ENCODE measurements at regions not wholly inside any gene's neighbourhood (a gene's known extent, or its start where the extent isn't known, plus 50 kb on each side); places are given as distances from the start of the nearest gene placed in this dataset.
"Not testable (repeated sequence)": the region's sequence is repeated elsewhere in the genome, so short reads cannot be mapped to it uniquely, and the experiment has no call there.

GRCh38 chr13:56515441-56515840, 625.3 kb upstream of the PRR20A start:
- Histone ChIP-seq H2AFZ (ENCODE audit: low read length) (no peak overlapping the region), H3K9me2 (ENCODE audit: insufficient read depth, low read length) (no peaks in the 10 kb centered on the region), H3K79me2 (ENCODE audit: insufficient read depth, low read depth, low read length) (no peaks in the 10 kb centered on the region), H3K9me3 (ENCODE audit: low read length) (peaks cover 20% of the 10 kb centered on the region; the same call in 1 of the 2 replicates), H3K4me2 (ENCODE audit: low read length) (no peak overlapping the region), H3K36me3 (ENCODE audit: insufficient read depth, low read length) (no peaks in the 10 kb centered on the region), H3K4me3 (ENCODE audit: low read depth, low read length, poor library complexity, severe bottlenecking) (no peak overlapping the region), H4K20me1 (ENCODE audit: insufficient read depth, low read length) (no peaks in the 10 kb centered on the region), H3K4me1 (ENCODE audit: insufficient read depth, low read length, poor library complexity, severe bottlenecking) (no peaks in the 10 kb centered on the region), H3K27ac (ENCODE audit: low read depth, low read length, poor library complexity, severe bottlenecking) (no peak overlapping the region)
- no peak for TF ChIP-seq EZH2phosphoT487 (IDR thresholded peaks at IDR 0.05; ENCODE audit: borderline replicate concordance, low read depth, low read length)
- TF ChIP-seq CTCF (conservative IDR thresholded peaks at IDR 0.05; ENCODE audit: low read length) = no peak
- DNase-seq (ENCODE audit: low spot score) = no peak
- ChIA-PET POLR2A (no interaction called here), CTCF (ENCODE audit: unreplicated experiment) (no interaction called here)
- BruUV-seq (replicated peaks) = no TSS peak
- intact Hi-C loops (cut with micrococcal nuclease; ENCODE audit: unreplicated experiment) = no loop called here

- H3K9me3 ChIP-seq (ENCODE audit: low read length) = no peaks in the 10 kb centered on the region
- H3K36me3 ChIP-seq (ENCODE audit: insufficient read depth, low read length) = no peaks in the 10 kb centered on the region
- intact Hi-C loops (cut with micrococcal nuclease; ENCODE audit: unreplicated experiment) = no loop called here
- CTCF ChIA-PET (ENCODE audit: unreplicated experiment) = no interaction called here
- H3K4me3 ChIP-seq (ENCODE audit: low read depth, low read length, poor library complexity, severe bottlenecking) = no peak overlapping the region
- H3K4me2 ChIP-seq (ENCODE audit: low read length) = no peak overlapping the region
- H3K27ac ChIP-seq (ENCODE audit: low read depth, low read length, poor library complexity, severe bottlenecking) = no peak overlapping the region
- H3K4me1 ChIP-seq (ENCODE audit: insufficient read depth, low read length, poor library complexity, severe bottlenecking) = no peaks in the 10 kb centered on the region
- POLR2A ChIA-PET = no interaction called here
- no peaks in the 10 kb centered on the region for H3K9me2 ChIP-seq (ENCODE audit: insufficient read depth, low read length)
- H4K20me1 ChIP-seq (ENCODE audit: insufficient read depth, low read length) = no peaks in the 10 kb centered on the region
- BruUV-seq (replicated peaks) = no TSS peak
- no peak for DNase-seq (ENCODE audit: low spot score)
- no peaks in the 10 kb centered on the region for H3K79me2 ChIP-seq (ENCODE audit: insufficient read depth, low read depth, low read length)
- TF ChIP-seq EZH2phosphoT487 (IDR thresholded peaks at IDR 0.05; ENCODE audit: borderline replicate concordance, low read depth, low read length) (no peak), CTCF (conservative IDR thresholded peaks at IDR 0.05; ENCODE audit: low read length) (no peak)
- H2AFZ ChIP-seq (ENCODE audit: low read length) = no peak overlapping the region
These were observed 612.5 kb upstream of the PRR20A start for GRCh38 chr13:56528040-56528790.

GRCh38 chr13:56530096-56530495, 610.6 kb upstream of the PRR20A start:
- ChIA-PET CTCF (ENCODE audit: unreplicated experiment) (no interaction called here), POLR2A (no interaction called here)
- intact Hi-C loops (cut with micrococcal nuclease; ENCODE audit: unreplicated experiment) = no loop called here
- Histone ChIP-seq H4K20me1 (ENCODE audit: insufficient read depth, low read length) (no peaks in the 10 kb centered on the region), H3K4me1 (ENCODE audit: insufficient read depth, low read length, poor library complexity, severe bottlenecking) (no peaks in the 10 kb centered on the region), H3K4me2 (ENCODE audit: low read length) (no peak overlapping the region), H3K4me3 (ENCODE audit: low read depth, low read length, poor library complexity, severe bottlenecking) (no peak overlapping the region), H2AFZ (ENCODE audit: low read length) (no peak overlapping the region), H3K79me2 (ENCODE audit: insufficient read depth, low read depth, low read length) (no peaks in the 10 kb centered on the region), H3K36me3 (ENCODE audit: insufficient read depth, low read length) (no peaks in the 10 kb centered on the region), H3K27ac (ENCODE audit: low read depth, low read length, poor library complexity, severe bottlenecking) (no peak overlapping the region), H3K9me3 (ENCODE audit: low read length) (no peaks in the 10 kb centered on the region), H3K9me2 (ENCODE audit: insufficient read depth, low read length) (no peaks in the 10 kb centered on the region)
- DNase-seq (ENCODE audit: low spot score) = no peak
- no peak for TF ChIP-seq CTCF (conservative IDR thresholded peaks at IDR 0.05; ENCODE audit: low read length)
- TF ChIP-seq EZH2phosphoT487 (IDR thresholded peaks at IDR 0.05; ENCODE audit: borderline replicate concordance, low read depth, low read length) = no peak
- BruUV-seq (replicated peaks) = no TSS peak

GRCh38 chr13:56547921-56548320, 592.8 kb upstream of the PRR20A start:
- H3K4me3 ChIP-seq (ENCODE audit: low read depth, low read length, poor library complexity, severe bottlenecking); H4K20me1 ChIP-seq (ENCODE audit: insufficient read depth, low read length); H3K27ac ChIP-seq (ENCODE audit: low read depth, low read length, poor library complexity, severe bottlenecking); CTCF ChIA-PET (ENCODE audit: unreplicated experiment); H3K79me2 ChIP-seq (ENCODE audit: insufficient read depth, low read depth, low read length); BruUV-seq (replicated peaks); intact Hi-C loops (cut with micrococcal nuclease; ENCODE audit: unreplicated experiment); H3K4me1 ChIP-seq (ENCODE audit: insufficient read depth, low read length, poor library complexity, severe bottlenecking); DNase-seq (ENCODE audit: low spot score); H3K4me2 ChIP-seq (ENCODE audit: low read length); H2AFZ ChIP-seq (ENCODE audit: low read length); H3K9me3 ChIP-seq (ENCODE audit: low read length); H3K9me2 ChIP-seq (ENCODE audit: insufficient read depth, low read length); H3K36me3 ChIP-seq (ENCODE audit: insufficient read depth, low read length): not testable (repeated sequence)
- POLR2A ChIA-PET = interaction anchor here (0.9 kb wide), 1 partner anchor 15 kb away, joined by 3 read pairs; no protein-coding TSS in a partner anchor
